OCI-LY7 (cell line): ENCODE measurements at regions not wholly inside any gene's neighbourhood (a gene's known extent, or its start where the extent isn't known, plus 50 kb on each side); places are given as distances from the start of the nearest gene placed in this dataset.

Experiments used
- CTCF ChIP-seq: fragments of 200-600 bp; sonication (generic); conservative IDR thresholded peaks from 2 replicates; pipeline ENCODE4 v1.5.1; 2014; ENCODE audit warnings: mild to moderate bottlenecking, antibody characterized with exemption, low read length, moderate library complexity, mixed read lengths
- EZH2phosphoT487 ChIP-seq: fragments of 200-600 bp; sonication (generic); IDR thresholded peaks from 2 replicates; pipeline ENCODE4 v1.6.1; 2018; ENCODE audit warnings: low read depth, borderline replicate concordance, mild to moderate bottlenecking, mixed run types, antibody characterized with exemption, low read length, moderate library complexity, mixed read lengths

DNA sequence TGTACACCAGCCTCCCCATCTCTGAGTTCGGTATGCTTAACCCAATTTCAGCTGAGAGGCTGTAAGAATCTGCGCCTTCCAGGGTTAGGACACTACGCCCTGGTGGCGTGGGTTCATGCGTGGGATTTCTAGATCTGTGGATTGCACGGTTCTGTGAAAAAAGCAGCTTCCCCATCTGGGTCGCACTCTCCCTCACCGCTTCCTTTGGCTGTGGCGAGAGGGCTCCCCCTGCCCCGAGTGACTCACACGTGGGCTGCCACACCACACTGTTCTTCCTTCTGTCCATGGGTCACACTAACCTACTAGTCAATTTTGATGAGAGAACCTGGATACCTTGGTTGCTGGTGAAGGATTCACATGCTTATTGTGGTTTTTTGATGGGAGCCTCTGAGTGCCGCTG lies 256.0 kb upstream of the MAF start:
- TF ChIP-seq CTCF: no peak
- no peak for TF ChIP-seq EZH2phosphoT487
